Loucy (cell line): ENCODE measurements at regions not wholly inside any gene's neighbourhood (a gene's known extent, or its start where the extent isn't known, plus 50 kb on each side); places are given as distances from the start of the nearest gene placed in this dataset.

Experiments
- H2AFZ ChIP-seq: fragments of 200-600 bp; sonication (generic); 2 replicates; pipeline ENCODE4 v1.6.0; 2016; ENCODE audit warnings: antibody characterized with exemption, mild to moderate bottlenecking, low read length, moderate library complexity
- H3F3A ChIP-seq: fragments of 200-600 bp; 2 replicates; pipeline ENCODE4 v1.6.0; 2016; ENCODE audit warnings: antibody characterized with exemption, low read depth, mild to moderate bottlenecking
- H3K27me3 ChIP-seq: fragments of 200-600 bp; sonication (generic); 2 replicates; pipeline ENCODE4 v1.6.1; 2014; ENCODE audit warnings: low read length, mild to moderate bottlenecking; ENCODE audit not compliant: insufficient read depth, poor library complexity, severe bottlenecking
- H3K36me3 ChIP-seq: fragments of 200-600 bp; sonication (generic); 2 replicates; pipeline ENCODE4 v1.6.1; 2016; ENCODE audit warnings: low read length; ENCODE audit not compliant: insufficient read depth
- H3K4me1 ChIP-seq: fragments of 200-600 bp; sonication (generic); 2 replicates; pipeline ENCODE4 v1.5.1; 2014; ENCODE audit warnings: low read length, mild to moderate bottlenecking; ENCODE audit not compliant: insufficient read depth, poor library complexity, severe bottlenecking
- H3K4me2 ChIP-seq: fragments of 200-600 bp; sonication (generic); 2 replicates; pipeline ENCODE4 v1.6.0; 2014; ENCODE audit warnings: antibody characterized with exemption, low read length, low read depth, mild to moderate bottlenecking; ENCODE audit not compliant: poor library complexity, severe bottlenecking
- H3K4me3 ChIP-seq: fragments of 200-600 bp; sonication (generic); 2 replicates; pipeline ENCODE4 v1.5.1; 2014; ENCODE audit warnings: low read length, mild to moderate bottlenecking, mixed read lengths; ENCODE audit not compliant: poor library complexity, severe bottlenecking
- H3K79me2 ChIP-seq: fragments of 200-600 bp; sonication (generic); 2 replicates; pipeline ENCODE4 v1.6.1; 2014; ENCODE audit warnings: low read length; ENCODE audit not compliant: insufficient read depth
- H3K9ac ChIP-seq: fragments of 200-600 bp; sonication (generic); 2 replicates; pipeline ENCODE4 v1.6.0; 2014; ENCODE audit warnings: mild to moderate bottlenecking, low read depth, low read length, moderate library complexity; ENCODE audit not compliant: poor library complexity, severe bottlenecking
- H3K9me2 ChIP-seq: fragments of 200-600 bp; sonication (generic); replicated peaks from 2 replicates; pipeline ENCODE4 v1.6.1; 2016; ENCODE audit warnings: low read depth, low read length, mixed read lengths
- H3K9me3 ChIP-seq: fragments of 200-600 bp; sonication (generic); 2 replicates; pipeline ENCODE4 v1.6.1; 2014; ENCODE audit warnings: mild to moderate bottlenecking, antibody characterized with exemption, low read length, low read depth; ENCODE audit not compliant: insufficient read depth
- H4K20me1 ChIP-seq: fragments of 200-600 bp; sonication (generic); 2 replicates; pipeline ENCODE4 v1.6.0; 2014; ENCODE audit warnings: antibody characterized with exemption, low read length, mild to moderate bottlenecking; ENCODE audit not compliant: insufficient read depth, poor library complexity, severe bottlenecking
- EZH2phosphoT487 ChIP-seq: fragments of 200-600 bp; IDR thresholded peaks from 2 replicates; pipeline ENCODE4 v1.6.1; 2018; ENCODE audit warnings: antibody characterized with exemption, mild to moderate bottlenecking, moderate library complexity, borderline replicate concordance
- TF ChIP-seq, protein P1 (sequence below): fragments of 200-600 bp; sonication (generic); conservative IDR thresholded peaks from 2 replicates; pipeline ENCODE4 v1.5.1; 2014; ENCODE audit warnings: mild to moderate bottlenecking, antibody characterized with exemption, low read length

DNA sequence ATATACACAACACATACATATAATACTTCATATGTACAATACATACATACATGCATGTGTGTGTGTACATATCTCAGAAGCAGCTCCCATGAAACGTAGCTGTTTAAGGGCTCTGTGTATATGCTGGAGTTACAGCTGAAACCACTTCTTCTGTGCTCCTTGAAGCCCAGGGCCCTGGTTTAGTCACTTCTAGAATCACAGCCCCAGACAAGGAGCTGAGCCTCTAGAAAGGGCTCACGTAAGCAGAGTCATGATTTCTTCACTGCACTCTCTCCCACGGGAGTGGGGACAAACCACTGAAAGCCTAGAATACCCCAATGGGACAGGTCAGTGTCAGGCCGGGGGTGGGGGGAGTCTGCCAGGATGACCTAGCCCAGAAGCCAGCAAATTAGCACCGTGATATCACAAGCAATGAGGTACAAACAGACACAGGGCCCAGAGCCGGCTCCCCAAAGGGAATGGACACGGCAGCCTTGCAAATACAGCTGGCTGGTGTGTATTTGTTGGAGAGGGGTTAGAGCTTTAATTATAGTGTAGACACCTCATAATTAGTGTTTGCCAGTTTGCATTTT is 90.3 kb downstream of the C1QL2 start:
- Histone ChIP-seq H3K4me1 (no peaks in the 10 kb centered on the region), H3F3A (no peaks in the 10 kb centered on the region), H3K4me2 (no peak overlapping the region), H4K20me1 (no peaks in the 10 kb centered on the region), H2AFZ (no peak overlapping the region), H3K4me3 (no peak overlapping the region), H3K9me2 (no peaks in the 10 kb centered on the region), H3K27me3 (no peaks in the 10 kb centered on the region), H3K9ac (no peak overlapping the region), H3K79me2 (no peaks in the 10 kb centered on the region), H3K36me3 (no peaks in the 10 kb centered on the region), H3K9me3 (no peaks in the 10 kb centered on the region)
- no peak for TF ChIP-seq EZH2phosphoT487

DNA sequence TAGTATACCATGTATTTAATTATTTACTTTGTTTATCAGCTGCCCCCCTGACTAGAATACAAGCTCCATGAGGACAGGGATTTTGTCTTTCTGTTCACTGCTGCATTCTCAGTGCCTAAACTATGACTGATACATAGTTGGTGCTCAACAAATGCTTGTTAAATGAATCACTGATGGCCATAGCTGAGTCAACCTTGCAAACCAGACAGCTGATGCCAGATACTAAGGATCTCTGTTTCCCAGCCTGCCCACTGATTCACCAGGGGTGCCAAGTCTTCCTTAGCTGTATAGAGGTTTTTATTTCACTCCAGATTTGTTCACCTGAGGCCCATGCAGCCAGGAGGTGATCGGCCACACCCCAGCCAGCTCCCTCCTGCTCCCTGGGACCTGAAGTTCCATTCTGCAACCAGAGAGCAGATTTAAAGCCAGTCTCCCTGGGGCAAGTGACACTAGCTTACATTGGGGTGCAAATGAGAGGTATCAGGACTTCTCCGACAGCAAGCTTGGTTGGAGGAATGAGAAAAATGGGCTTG is 92.2 kb downstream of the C1QL2 start:
- H3K4me3 ChIP-seq: no peak overlapping the region
- H3K9me3 ChIP-seq: no peaks in the 10 kb centered on the region
- no peak for TF ChIP-seq EZH2phosphoT487
- TF ChIP-seq, protein P1, sequence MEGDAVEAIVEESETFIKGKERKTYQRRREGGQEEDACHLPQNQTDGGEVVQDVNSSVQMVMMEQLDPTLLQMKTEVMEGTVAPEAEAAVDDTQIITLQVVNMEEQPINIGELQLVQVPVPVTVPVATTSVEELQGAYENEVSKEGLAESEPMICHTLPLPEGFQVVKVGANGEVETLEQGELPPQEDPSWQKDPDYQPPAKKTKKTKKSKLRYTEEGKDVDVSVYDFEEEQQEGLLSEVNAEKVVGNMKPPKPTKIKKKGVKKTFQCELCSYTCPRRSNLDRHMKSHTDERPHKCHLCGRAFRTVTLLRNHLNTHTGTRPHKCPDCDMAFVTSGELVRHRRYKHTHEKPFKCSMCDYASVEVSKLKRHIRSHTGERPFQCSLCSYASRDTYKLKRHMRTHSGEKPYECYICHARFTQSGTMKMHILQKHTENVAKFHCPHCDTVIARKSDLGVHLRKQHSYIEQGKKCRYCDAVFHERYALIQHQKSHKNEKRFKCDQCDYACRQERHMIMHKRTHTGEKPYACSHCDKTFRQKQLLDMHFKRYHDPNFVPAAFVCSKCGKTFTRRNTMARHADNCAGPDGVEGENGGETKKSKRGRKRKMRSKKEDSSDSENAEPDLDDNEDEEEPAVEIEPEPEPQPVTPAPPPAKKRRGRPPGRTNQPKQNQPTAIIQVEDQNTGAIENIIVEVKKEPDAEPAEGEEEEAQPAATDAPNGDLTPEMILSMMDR: no peak
- no peak overlapping the region for H3K4me2 ChIP-seq
- H3K9me2 ChIP-seq: no peaks in the 10 kb centered on the region
- no peaks in the 10 kb centered on the region for H3K27me3 ChIP-seq
- no peak overlapping the region for H3K9ac ChIP-seq
- H4K20me1 ChIP-seq: no peaks in the 10 kb centered on the region
- no peaks in the 10 kb centered on the region for H3K4me1 ChIP-seq
- H3K36me3 ChIP-seq: no peaks in the 10 kb centered on the region
- H2AFZ ChIP-seq: no peak overlapping the region
- no peaks in the 10 kb centered on the region for H3F3A ChIP-seq
- no peaks in the 10 kb centered on the region for H3K79me2 ChIP-seq

DNA sequence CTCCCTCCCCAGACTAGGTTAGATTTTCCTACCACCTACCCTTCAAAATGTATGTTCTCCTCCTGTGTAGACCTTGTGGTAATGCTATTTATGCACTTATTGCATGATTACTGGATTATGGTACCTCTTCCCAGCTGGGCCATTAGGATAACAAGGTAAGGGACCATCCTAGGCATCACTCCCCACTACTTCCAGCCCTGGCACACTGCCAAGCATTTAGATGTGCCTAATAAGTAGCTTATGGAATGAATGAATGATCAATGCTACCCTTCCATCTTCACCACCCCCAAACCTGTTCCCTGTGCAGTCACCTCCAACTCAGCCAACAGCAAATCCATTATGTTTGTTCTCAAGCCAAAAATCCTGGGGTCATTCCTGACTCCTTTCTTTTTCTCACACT is 93.4 kb downstream of the C1QL2 start:
- Histone ChIP-seq H3K9me3 (no peaks in the 10 kb centered on the region), H3K36me3 (no peaks in the 10 kb centered on the region), H3K9ac (no peak overlapping the region), H3K4me1 (no peaks in the 10 kb centered on the region), H3K4me2 (no peak overlapping the region), H3K79me2 (no peaks in the 10 kb centered on the region), H3K9me2 (no peaks in the 10 kb centered on the region), H3F3A (no peaks in the 10 kb centered on the region), H3K27me3 (no peaks in the 10 kb centered on the region), H3K4me3 (no peak overlapping the region), H2AFZ (no peak overlapping the region), H4K20me1 (no peaks in the 10 kb centered on the region)
- TF ChIP-seq EZH2phosphoT487: no peak
- TF ChIP-seq, protein P1: no peak

DNA sequence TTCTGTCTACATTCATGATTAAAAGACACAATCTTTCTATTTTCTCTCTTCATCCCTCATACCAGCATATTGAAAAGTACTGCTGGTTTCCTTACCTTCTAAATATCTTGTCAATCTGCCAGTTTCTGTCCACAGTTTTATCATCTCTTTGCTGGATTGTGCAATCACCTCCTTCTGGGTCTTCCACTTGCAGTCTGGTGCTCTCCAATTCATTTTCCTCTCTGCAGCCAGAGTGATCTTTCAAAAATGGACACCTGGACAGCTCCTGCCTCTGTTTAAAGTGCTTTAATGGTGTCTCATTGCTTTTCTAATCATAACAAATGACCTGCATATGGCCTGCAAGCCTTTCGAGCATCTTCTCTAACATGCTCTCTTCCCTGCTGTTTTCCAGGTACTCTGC is 94.0 kb downstream of the C1QL2 start:
- H3K4me2 ChIP-seq: no peak overlapping the region
- no peaks in the 10 kb centered on the region for H3F3A ChIP-seq
- no peaks in the 10 kb centered on the region for H3K79me2 ChIP-seq
- H2AFZ ChIP-seq: no peak overlapping the region
- TF ChIP-seq EZH2phosphoT487: no peak
- TF ChIP-seq, protein P1: no peak
- no peaks in the 10 kb centered on the region for H3K36me3 ChIP-seq
- H3K9ac ChIP-seq: no peak overlapping the region
- H3K9me2 ChIP-seq: no peaks in the 10 kb centered on the region
- H3K27me3 ChIP-seq: no peaks in the 10 kb centered on the region
- H4K20me1 ChIP-seq: no peaks in the 10 kb centered on the region
- H3K9me3 ChIP-seq: no peaks in the 10 kb centered on the region
- H3K4me1 ChIP-seq: no peaks in the 10 kb centered on the region
- no peak overlapping the region for H3K4me3 ChIP-seq
